Natural killer cell (primary cell): ENCODE measurements at regions not wholly inside any gene's neighbourhood (a gene's known extent, or its start where the extent isn't known, plus 50 kb on each side); places are given as distances from the start of the nearest gene placed in this dataset.
"Not testable (repeated sequence)": the region's sequence is repeated elsewhere in the genome, so short reads cannot be mapped to it uniquely, and the experiment has no call there.

Source experiments
- ATAC-seq, 3 donors: fragments of 150-1000 bp in 2 of 3; fragments of 200-7000 bp in 1 of 3; cut with Tn5 transposase; 1 replicate in 1 of 3; 2 replicates in 2 of 3; pipeline ENCODE4 v1.10.0; 2021; ENCODE audit warnings: mild to moderate bottlenecking in 2 of 3, moderate library complexity in 2 of 3
- DNase-seq, 2 donors: peaks; one replicate each; pipeline versions ENCODE4 v3.0.0 to v3.0.0-alpha.2; 2013 to 2021; ENCODE audit warnings: mixed read lengths in 1 of 2
- H3K27ac ChIP-seq: one replicate; pipeline ENCODE4 v1.5.1; 2013; ENCODE audit warnings: mild to moderate bottlenecking, low read length
- H3K27me3 ChIP-seq: one replicate; pipeline ENCODE4 v1.6.1; 2013; ENCODE audit warnings: low read length; ENCODE audit not compliant: control insufficient read depth, insufficient read depth
- H3K36me3 ChIP-seq: one replicate; pipeline ENCODE4 v1.6.1; 2013; ENCODE audit warnings: low read length; ENCODE audit not compliant: control insufficient read depth, insufficient read depth
- H3K4me1 ChIP-seq: one replicate; pipeline ENCODE4 v1.6.1; 2013; ENCODE audit warnings: low read length; ENCODE audit not compliant: control insufficient read depth, insufficient read depth
- H3K4me3 ChIP-seq: one replicate; pipeline ENCODE4 v1.5.1; 2013; ENCODE audit warnings: low read length
- H3K9me3 ChIP-seq: one replicate; pipeline ENCODE4 v1.6.1; 2013; ENCODE audit warnings: low read length; ENCODE audit not compliant: control insufficient read depth, insufficient read depth
- H3K27ac Mint-ChIP-seq, 2 donors: one replicate each; pipeline ENCODE4 v1.8.0; 2022; ENCODE audit warnings: mild to moderate bottlenecking in 2 of 2, mixed read lengths in 2 of 2, moderate library complexity in 1 of 2
- H3K27me3 Mint-ChIP-seq, 2 donors: one replicate each; pipeline ENCODE4 v1.8.0; 2022; ENCODE audit warnings: low read depth in 2 of 2, mixed read lengths in 2 of 2
- H3K36me3 Mint-ChIP-seq: one replicate; pipeline ENCODE4 v1.8.0; 2022; ENCODE audit warnings: mixed read lengths
- H3K4me1 Mint-ChIP-seq, 2 donors: one replicate each; pipeline ENCODE4 v1.8.0; 2022; ENCODE audit warnings: mixed read lengths in 2 of 2
- H3K4me3 Mint-ChIP-seq: one replicate; pipeline ENCODE4 v1.8.0; 2022; ENCODE audit warnings: mild to moderate bottlenecking, moderate library complexity, mixed read lengths
- H3K9me3 Mint-ChIP-seq, 2 donors: one replicate each; pipeline ENCODE4 v1.8.0; 2022; ENCODE audit warnings: mixed read lengths in 2 of 2
- WGBS: methylation state at CpG from one replicate; pipeline ENCODE4 v1.1.7; 2013; ENCODE audit warnings: missing lambda C conversion rate; ENCODE audit not compliant: insufficient coverage; 5-methylcytosine and 5-hydroxymethylcytosine counted together
- intact Hi-C: fragments of 100-400 bp; cut with micrococcal nuclease; formaldehyde crosslinking; loops from one replicate; pipeline ENCODE4 v1.14.2; 2022
- TF ChIP-seq, protein P1 (sequence below): fragments of 200-600 bp; IDR thresholded peaks from one replicate; pipeline ENCODE4 v1.8.0; 2022; ENCODE audit warnings: antibody characterized with exemption

DNA sequence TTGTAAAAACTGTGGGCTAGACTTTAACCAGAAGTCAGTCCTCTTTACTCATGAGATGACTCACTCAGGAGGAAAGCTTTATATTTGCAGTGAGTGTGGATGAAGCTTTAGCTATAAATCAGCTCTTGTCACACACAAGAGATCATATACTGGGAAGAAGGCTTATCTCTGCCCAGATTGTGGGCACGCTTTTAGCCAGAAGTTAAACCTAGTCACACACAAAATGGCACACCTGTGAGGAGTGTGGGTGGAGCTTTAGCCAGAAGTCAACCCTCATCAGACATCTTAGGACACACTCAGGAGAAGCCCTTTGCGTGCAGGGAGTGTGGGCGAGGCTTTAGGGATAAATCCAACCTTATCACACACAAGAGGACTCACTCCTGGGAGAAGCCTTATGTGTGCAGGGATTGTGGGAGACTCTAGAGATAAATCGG, 706.9 kb upstream of the LUZP2 start:
- H3K27ac Mint-ChIP-seq: no peak overlapping the region
- no peaks in the 10 kb centered on the region for H3K9me3 ChIP-seq
- DNase-seq (no peak), ATAC-seq (no peak)
- H3K27me3 ChIP-seq: no peaks in the 10 kb centered on the region
- no peak overlapping the region for H3K4me3 ChIP-seq
- intact Hi-C loops: no loop called here
- no peaks in the 10 kb centered on the region for H3K9me3 Mint-ChIP-seq
- no peaks in the 10 kb centered on the region for H3K36me3 ChIP-seq
- WGBS: 84% methylated on average over 2 of the region's 4 CpGs
- peaks cover 20 to 22% of the 10 kb centered on the region in 2 donors for H3K4me1 Mint-ChIP-seq
- H3K27me3 Mint-ChIP-seq: peaks cover 0 to 8% of the 10 kb centered on the region in 2 donors
- H3K36me3 Mint-ChIP-seq: peaks cover 8% of the 10 kb centered on the region
- H3K4me1 ChIP-seq: no peaks in the 10 kb centered on the region
- H3K27ac ChIP-seq: no peak overlapping the region
- no peak overlapping the region for H3K4me3 Mint-ChIP-seq
- TF ChIP-seq, protein P1, sequence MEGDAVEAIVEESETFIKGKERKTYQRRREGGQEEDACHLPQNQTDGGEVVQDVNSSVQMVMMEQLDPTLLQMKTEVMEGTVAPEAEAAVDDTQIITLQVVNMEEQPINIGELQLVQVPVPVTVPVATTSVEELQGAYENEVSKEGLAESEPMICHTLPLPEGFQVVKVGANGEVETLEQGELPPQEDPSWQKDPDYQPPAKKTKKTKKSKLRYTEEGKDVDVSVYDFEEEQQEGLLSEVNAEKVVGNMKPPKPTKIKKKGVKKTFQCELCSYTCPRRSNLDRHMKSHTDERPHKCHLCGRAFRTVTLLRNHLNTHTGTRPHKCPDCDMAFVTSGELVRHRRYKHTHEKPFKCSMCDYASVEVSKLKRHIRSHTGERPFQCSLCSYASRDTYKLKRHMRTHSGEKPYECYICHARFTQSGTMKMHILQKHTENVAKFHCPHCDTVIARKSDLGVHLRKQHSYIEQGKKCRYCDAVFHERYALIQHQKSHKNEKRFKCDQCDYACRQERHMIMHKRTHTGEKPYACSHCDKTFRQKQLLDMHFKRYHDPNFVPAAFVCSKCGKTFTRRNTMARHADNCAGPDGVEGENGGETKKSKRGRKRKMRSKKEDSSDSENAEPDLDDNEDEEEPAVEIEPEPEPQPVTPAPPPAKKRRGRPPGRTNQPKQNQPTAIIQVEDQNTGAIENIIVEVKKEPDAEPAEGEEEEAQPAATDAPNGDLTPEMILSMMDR: no peak

DNA sequence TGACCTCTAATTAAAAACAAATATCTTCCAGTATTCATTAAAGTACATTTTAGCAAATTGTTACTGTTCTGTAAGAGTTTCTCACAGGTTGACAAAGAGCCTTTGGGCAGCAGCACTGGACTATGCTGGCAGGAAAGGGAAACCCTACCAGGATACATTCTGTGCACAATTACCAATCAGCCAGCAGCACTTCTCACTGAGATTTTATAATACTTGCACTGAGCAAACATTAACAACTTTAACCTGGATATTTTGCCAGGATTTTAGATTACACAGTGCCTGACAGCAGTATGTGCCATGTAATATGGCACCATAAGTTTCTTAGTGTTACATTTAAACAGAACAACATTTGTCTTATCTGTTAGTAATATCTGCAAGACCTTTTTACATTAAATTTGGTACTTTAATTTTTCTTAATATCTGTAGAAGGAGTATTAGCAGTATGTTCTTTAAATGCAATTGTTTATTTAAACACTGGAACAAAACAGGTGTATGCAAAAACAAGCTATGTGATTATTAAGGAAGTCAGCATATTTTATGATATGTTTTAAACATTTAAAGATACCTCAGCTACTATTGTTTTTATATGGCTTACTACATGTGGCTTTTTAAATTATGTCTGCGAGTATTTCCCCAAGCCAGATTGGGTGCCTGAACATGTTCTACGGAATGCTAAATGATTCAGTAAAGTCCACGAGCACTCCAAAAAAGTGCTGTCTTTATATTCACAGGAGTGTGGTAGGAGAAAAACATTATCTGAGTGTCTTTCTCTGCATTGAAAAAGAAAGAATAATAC, 699.0 kb upstream of the LUZP2 start:
- WGBS: 90% methylated on average over 3 of the region's 3 CpGs
- DNase-seq (no peak), ATAC-seq (no peak)
- Histone ChIP-seq H3K36me3 (no peaks in the 10 kb centered on the region), H3K4me3 (no peak overlapping the region), H3K27ac (no peak overlapping the region), H3K9me3 (no peaks in the 10 kb centered on the region), H3K27me3 (no peaks in the 10 kb centered on the region), H3K4me1 (no peaks in the 10 kb centered on the region)
- intact Hi-C loops: no loop called here
- TF ChIP-seq, protein P1: no peak
- Mint-ChIP-seq H3K27ac (no peak overlapping the region), H3K27me3 (no peaks in the 10 kb centered on the region), H3K36me3 (peaks cover 7% of the 10 kb centered on the region), H3K4me3 (no peak overlapping the region), H3K9me3 (peaks cover 0 to 3% of the 10 kb centered on the region in 2 donors), H3K4me1 (no peaks in the 10 kb centered on the region)

DNA sequence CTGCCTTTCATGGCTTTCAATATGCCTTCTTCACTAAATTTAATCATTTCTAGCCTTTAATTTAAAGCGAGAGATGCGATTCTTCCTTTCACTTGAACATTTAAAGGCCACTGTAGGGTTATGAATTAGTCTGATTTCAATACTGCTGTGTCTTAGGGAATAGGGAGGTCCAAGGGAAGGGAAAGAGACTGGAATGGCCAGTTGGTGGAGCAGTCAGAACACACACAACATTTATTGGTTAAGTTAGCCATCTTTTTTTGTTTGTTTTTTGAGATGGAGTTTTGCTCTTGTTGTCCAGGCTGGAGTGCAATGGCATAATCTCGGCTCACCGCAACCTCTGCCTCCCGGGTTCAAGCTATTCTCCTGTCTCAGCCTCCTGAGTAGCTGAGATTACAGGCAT, 662.5 kb upstream of the LUZP2 start:
- H3K4me1 ChIP-seq, H3K9me3 Mint-ChIP-seq, H3K9me3 ChIP-seq, H3K27me3 ChIP-seq, H3K27ac ChIP-seq, H3K36me3 ChIP-seq, H3K36me3 Mint-ChIP-seq, H3K4me3 ChIP-seq, H3K27me3 Mint-ChIP-seq, H3K4me1 Mint-ChIP-seq, H3K27ac Mint-ChIP-seq, intact Hi-C loops, ATAC-seq, H3K4me3 Mint-ChIP-seq, DNase-seq: not testable (repeated sequence)
- 98% methylated on average over 4 of the region's 5 CpGs for WGBS

DNA sequence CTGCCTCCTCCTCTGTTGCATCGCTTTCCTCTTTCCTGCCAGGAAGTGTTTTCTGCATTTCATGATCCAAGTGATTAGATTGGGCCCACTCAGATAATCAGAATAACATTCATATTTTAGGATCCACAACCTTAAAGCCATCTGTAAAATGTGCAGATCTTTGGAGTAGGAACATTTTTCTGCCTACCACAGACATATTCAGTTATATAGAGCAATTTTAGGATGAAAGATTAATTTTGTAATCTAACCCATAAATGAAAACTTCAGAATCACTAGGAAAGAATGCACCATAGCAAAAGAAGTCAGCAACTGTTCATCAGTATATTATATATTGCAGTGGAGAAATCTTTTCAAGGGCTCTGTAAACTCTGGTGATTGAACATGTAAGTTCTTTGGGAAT, 659.9 kb upstream of the LUZP2 start:
- 75% methylated on average over 1 of the region's 1 CpG for WGBS
- H3K4me1 ChIP-seq: no peaks in the 10 kb centered on the region
- no peaks in the 10 kb centered on the region for H3K36me3 ChIP-seq
- H3K27me3 ChIP-seq: no peaks in the 10 kb centered on the region
- DNase-seq (no peak), ATAC-seq (no peak)
- H3K27ac ChIP-seq: no peak overlapping the region
- no peak overlapping the region for H3K4me3 Mint-ChIP-seq
- H3K4me1 Mint-ChIP-seq: peaks cover 0 to 4% of the 10 kb centered on the region in 2 donors
- intact Hi-C loops: no loop called here
- H3K9me3 Mint-ChIP-seq: peaks cover 0 to 2% of the 10 kb centered on the region in 2 donors
- no peaks in the 10 kb centered on the region for H3K9me3 ChIP-seq
- H3K4me3 ChIP-seq: no peak overlapping the region
- TF ChIP-seq, protein P1: no peak
- no peaks in the 10 kb centered on the region for H3K27me3 Mint-ChIP-seq
- H3K36me3 Mint-ChIP-seq: no peaks in the 10 kb centered on the region
- no peak overlapping the region for H3K27ac Mint-ChIP-seq
